ENCODE measurements at regions not wholly inside any gene's neighbourhood (a gene's known extent, or its start where the extent isn't known, plus 50 kb on each side); places are given as distances from the start of the nearest gene placed in this dataset.

DNA sequence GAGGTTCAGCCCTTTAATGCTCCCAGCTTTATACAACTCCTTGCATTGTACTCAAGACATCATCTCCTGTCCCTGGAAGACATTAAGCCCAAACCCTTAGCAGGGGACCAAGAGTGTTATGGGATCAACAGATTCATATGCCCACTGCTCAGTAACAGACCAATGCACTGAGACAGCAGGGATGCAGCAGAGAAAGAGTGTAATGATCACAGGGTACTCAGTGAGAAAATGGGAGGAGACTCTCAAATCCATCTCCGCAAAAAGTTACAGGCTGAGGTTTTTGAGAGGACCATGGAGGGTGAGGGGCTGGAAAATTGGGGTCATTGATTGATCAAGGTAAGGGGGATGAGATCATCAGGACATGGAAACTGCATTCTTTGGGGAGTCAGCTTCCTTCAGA is 96.2 kb downstream of the MATN1 start:
- DNase-seq (ENCODE audit: low spot score in 2 of 2) (no peak), ATAC-seq (no peak)
- Mint-ChIP-seq H3K27ac (no peak overlapping the region), H3K36me3 (no peaks in the 10 kb centered on the region), H3K4me3 (no peak overlapping the region), H3K9me3 (peaks cover 10% of the 10 kb centered on the region), H3K4me1 (no peaks in the 10 kb centered on the region)

DNA sequence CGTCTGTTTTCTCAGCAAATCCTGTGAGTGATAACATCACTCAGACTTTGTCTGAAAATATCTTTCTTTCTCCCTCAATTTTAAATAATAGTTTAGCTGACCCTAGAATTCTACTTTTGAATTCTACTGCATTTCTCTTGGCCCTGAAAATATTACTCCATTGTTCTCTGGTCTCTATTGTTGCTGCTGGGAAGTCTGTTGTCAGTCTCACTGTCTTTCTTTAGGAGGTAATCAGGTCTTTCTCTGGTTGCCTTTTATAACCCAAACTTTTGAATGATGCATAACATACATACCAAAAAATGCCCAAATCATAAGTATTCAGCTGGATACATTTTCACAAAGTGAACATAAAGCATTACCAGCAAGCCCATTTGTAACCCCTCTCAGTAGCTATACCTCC is 100.0 kb downstream of the MATN1 start:
- Mint-ChIP-seq H3K4me1 (no peaks in the 10 kb centered on the region), H3K27ac (no peak overlapping the region), H3K4me3 (no peak overlapping the region), H3K36me3 (no peaks in the 10 kb centered on the region), H3K9me3 (peaks cover 10% of the 10 kb centered on the region)
- ATAC-seq (no peak), DNase-seq (ENCODE audit: low spot score in 2 of 2) (no peak)

DNA sequence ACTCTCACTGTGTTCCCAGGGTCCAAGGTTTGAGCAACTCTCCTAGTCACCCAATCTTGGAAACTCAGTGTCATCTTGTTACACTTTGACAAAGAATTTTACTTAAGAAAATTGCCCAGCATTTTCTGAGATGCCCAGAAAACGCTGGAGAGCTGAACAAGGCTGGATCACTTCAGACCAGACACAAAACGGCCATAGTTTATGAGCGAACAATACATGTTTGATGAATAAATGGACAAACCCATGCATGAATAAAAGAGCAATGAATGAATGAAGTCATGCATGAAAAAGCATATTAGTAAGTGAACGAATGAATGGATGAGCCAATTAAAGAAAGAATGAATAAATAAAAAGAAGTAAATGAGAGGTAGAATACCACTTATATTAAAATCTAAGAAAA is 103.8 kb downstream of the MATN1 start:
- no peak for DNase-seq (ENCODE audit: low spot score in 2 of 2)
- Mint-ChIP-seq H3K9me3 (peaks cover 7% of the 10 kb centered on the region), H3K27ac (no peak overlapping the region), H3K4me1 (no peaks in the 10 kb centered on the region), H3K36me3 (no peaks in the 10 kb centered on the region), H3K4me3 (no peak overlapping the region)
- no peak for ATAC-seq

DNA sequence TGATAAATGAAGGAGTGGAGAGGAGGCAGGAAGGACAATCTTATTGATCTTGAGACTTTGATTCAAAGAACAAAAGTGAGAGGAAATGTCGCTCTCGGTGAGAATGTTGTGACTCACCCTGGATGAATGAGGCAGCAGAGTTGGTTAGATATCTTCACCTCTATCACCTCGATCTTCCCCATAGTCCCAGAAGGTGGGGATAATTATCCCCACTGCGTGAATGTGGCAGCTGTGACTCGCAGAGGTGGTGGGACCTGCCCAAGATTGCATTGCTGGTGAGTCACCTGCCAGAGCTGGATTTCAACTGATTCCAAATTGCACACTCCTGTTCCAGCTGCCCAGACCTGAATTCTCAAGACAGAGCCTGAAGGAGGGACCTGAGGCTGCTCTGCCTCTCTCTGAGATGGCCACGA is 105.0 kb downstream of the MATN1 start:
- H3K4me3 Mint-ChIP-seq = no peak overlapping the region
- ATAC-seq = no peak
- no peak for DNase-seq (ENCODE audit: low spot score in 2 of 2)
- H3K4me1 Mint-ChIP-seq = no peaks in the 10 kb centered on the region
- H3K36me3 Mint-ChIP-seq = no peaks in the 10 kb centered on the region
- H3K9me3 Mint-ChIP-seq = peaks cover 5% of the 10 kb centered on the region
- no peak overlapping the region for H3K27ac Mint-ChIP-seq

DNA sequence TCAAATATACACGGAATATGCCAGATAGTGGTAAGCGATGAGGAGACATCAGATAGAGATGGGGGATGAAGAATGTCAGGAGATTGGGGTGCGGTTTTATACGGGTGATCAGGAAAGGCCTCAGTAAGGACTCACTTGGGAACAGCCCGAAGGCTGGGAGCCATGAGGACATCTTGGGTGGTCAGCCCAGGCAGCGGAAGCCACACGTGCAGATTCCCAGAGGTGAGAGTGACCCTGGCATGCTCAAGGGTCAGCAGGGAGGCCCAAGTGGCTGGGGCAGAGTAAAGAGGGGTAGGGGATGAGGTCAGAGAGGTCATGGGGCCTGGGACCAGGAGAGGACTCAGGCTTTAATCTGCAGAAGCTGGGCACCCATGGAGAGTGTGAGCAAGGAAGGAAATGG is 106.6 kb downstream of the MATN1 start:
- no peaks in the 10 kb centered on the region for H3K4me1 Mint-ChIP-seq
- no peak for DNase-seq (ENCODE audit: low spot score in 2 of 2)
- ATAC-seq = no peak

DNA sequence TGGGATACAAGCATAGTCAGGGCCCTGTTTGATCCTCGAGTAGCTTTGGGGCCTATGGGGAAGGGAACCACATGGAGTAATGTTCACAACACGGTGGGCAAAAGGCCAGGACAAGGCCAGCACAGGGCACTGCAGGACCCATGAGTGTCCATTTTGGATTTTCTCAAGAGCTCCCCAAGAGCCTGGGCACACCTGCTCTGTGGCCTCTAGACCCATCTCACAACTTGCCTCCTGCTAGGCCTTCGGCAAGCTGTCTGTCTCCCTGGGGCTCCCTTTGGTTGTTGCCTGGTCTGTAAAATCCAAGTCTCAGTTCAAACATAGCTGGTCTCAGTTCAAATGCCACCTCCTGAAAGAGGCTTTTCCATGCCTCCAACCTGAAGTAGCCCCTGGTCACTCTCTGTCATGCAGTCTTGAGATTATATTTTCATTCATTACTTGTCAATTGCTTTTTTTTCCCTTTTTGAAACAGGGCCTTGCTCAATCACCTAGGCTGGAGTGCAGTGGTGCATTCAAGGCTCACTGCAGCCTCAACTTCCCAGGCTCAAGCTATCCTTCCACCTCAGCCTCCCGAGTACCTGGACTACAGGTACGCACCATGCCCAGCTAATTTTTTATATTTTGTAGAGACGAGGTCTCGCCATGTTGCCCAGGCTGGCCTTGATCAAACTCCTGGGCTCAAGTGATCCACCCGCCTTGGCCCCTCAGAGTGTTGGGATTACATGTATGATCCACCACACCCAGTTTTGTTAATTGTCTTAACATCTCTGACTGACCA is 107.4 kb downstream of the MATN1 start:
- Mint-ChIP-seq H3K27ac (no peak overlapping the region), H3K9me3 (no peaks in the 10 kb centered on the region), H3K36me3 (no peaks in the 10 kb centered on the region), H3K4me3 (no peak overlapping the region), H3K4me1 (no peaks in the 10 kb centered on the region)
- no peak for ATAC-seq
- DNase-seq (ENCODE audit: low spot score in 2 of 2) = peak in 1 of 2 donors; percentile 20

More for the DNA sequence above, 106.6 kb downstream of the MATN1 start:
- Mint-ChIP-seq H3K9me3 (no peaks in the 10 kb centered on the region), H3K27ac (no peak overlapping the region), H3K4me3 (no peak overlapping the region), H3K36me3 (no peaks in the 10 kb centered on the region)

DNA sequence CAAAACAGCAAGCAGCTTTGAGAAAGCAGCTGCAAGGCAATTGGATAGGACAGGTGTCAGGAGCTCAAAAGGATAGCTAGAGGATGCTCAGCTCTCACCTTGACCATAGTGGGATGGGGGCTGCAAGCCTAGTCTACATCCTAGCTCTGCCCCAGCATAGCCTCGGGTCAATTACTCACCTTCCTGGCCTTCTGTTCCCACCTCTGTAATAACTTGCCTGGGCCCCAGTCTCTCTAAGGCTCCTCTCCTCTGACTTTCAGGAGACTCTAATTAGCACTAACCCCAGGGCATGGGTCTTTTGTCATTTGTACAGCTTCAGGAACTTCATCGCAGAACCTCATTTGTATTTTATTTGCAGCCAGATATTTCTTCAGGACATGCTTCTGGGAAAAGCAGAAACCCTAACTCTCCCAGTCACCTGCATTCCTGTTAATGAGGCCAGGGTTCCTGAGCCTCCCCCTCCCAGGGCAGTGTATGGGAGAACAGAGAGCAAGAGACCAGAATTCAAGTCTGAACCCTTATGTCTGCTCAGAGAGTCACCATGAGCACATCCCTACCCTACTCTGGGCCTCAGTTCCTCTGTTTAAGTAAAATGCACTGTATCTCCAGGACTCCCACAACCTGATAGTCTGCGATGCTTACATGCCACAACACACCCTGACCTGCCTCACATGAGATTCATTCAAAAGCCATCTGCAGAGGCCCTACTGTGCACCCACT is 108.1 kb downstream of the MATN1 start:
- Mint-ChIP-seq H3K27ac (no peak overlapping the region), H3K4me1 (no peaks in the 10 kb centered on the region), H3K4me3 (no peak overlapping the region), H3K36me3 (no peaks in the 10 kb centered on the region), H3K9me3 (no peaks in the 10 kb centered on the region)
- ATAC-seq = no peak
- peak in 1 of 2 donors; percentile 25 for DNase-seq (ENCODE audit: low spot score in 2 of 2)

DNA sequence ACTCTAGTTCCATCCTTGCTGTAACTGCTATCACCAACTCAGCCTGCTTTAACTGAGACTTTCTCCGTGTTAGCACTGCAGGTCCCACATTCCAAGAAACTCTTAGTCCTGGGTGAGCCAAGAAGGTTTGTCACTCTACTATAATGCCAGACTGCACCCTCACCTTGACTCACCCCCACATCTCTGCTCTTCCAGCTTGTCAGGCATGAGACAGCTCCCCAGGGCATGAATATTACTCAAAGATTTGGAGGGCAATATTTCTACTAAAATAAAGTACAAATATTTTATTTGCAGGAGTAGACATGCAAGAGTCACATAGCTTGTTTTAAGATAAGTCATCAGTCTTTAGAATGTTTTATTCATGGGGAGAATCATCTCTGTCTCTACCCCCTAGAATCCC is 110.2 kb downstream of the MATN1 start:
- no peak for DNase-seq (ENCODE audit: low spot score in 2 of 2)
- no peak overlapping the region for H3K27ac Mint-ChIP-seq
- H3K4me3 Mint-ChIP-seq = no peak overlapping the region
- H3K4me1 Mint-ChIP-seq = no peaks in the 10 kb centered on the region
- no peaks in the 10 kb centered on the region for H3K36me3 Mint-ChIP-seq
- H3K9me3 Mint-ChIP-seq = no peaks in the 10 kb centered on the region
- ATAC-seq = no peak

DNA sequence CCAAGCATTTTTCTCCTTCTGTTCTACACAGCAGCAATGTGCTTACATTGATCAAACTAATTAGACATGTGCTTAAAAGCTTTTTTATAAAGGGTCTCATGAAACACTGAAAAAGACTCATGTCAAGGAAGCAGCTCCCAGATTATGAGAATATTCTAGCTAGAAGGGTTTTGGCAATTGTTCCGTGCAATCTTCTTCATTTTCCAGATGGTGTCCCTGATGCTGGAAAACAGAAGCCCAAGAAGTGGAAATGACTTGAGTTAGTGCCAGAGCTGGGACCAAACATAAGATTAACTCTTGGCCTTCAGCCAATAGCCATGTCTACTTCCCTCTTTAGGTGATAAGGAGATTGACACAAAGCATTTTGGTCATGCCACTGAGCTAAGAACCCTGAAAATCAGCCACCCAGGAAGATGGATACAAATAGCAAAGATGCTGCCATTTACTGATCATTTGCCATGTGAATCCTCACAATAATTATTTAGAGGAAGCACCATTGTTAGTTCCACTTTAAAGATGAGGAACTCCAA is 110.8 kb downstream of the MATN1 start:
- Mint-ChIP-seq H3K4me1 (no peaks in the 10 kb centered on the region), H3K9me3 (no peaks in the 10 kb centered on the region), H3K27ac (no peak overlapping the region), H3K4me3 (no peak overlapping the region), H3K36me3 (no peaks in the 10 kb centered on the region)
- ATAC-seq = no peak
- no peak for DNase-seq (ENCODE audit: low spot score in 2 of 2)

DNA sequence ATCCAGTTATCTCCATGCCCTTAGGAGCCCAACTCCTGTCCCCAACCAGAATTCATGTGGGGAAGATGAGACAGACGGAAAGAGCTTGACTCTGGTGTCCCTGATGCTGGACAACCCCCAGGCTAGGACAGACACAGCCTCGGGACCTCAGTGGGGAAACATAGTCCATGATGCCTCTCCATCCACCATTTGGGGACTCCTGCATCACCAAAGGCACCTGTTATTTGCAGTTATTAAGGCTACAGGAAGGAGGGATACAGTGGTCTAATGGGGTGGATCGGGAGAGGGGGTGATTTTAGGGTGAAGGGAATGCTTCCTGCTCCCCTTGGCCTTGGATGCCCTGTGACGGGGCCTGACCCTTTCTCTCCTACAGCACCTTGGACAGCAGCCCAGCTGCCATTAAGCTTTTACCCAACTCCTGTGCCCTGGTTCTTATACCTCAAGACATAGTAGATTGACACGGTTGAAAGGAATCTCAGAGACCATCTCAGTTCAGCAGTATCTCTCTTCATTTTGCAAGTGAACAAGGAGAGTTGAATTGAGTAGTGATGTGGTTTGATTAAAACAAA is 111.6 kb downstream of the MATN1 start:
- DNase-seq (ENCODE audit: low spot score in 2 of 2) = no peak

DNA sequence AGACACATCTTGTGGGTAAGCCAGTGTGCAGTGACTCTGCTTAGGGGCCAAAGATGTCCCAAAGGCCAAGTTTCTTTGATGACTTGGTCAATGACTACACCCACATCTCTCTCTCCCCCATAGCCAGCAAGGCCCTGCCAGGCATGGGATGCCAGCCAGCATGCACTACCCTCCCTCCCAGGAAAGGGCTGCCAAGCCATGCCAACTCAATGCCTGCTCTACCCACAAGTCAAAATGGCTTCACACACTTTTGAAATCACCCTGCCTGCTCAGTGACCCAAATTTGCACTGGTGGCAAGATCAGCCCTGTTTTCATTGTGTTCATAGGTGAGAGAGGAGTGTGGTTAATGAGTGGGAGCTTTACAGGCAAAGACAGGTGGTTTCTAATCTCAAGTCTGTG is 112.5 kb downstream of the MATN1 start:
- Mint-ChIP-seq H3K27ac (no peak overlapping the region), H3K4me1 (no peaks in the 10 kb centered on the region), H3K36me3 (no peaks in the 10 kb centered on the region), H3K9me3 (no peaks in the 10 kb centered on the region), H3K4me3 (no peak overlapping the region)
- DNase-seq (ENCODE audit: low spot score in 2 of 2) = no peak
- no peak for ATAC-seq

More for the DNA sequence above, 111.6 kb downstream of the MATN1 start:
- Mint-ChIP-seq H3K27ac (no peak overlapping the region), H3K4me3 (no peak overlapping the region), H3K9me3 (no peaks in the 10 kb centered on the region), H3K4me1 (no peaks in the 10 kb centered on the region), H3K36me3 (no peaks in the 10 kb centered on the region)
- no peak for ATAC-seq

DNA sequence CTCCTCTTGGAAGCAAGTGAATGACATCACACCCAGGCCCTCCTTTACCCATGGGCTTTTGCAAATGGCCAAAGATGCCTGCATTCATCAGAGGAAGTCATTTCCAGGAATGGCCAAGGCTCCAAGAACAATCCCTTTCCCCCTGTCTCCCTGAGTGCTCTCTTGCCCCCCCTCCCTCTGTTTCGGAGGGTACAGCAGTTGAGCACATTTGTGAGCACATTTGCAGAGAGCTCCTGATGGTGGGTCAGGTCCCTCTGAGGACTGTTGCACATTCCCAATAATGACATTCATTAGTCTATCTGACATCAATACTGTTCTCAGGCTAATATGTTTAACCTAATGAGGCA is 113.4 kb downstream of the MATN1 start:
- Mint-ChIP-seq H3K4me3 (no peak overlapping the region), H3K36me3 (no peaks in the 10 kb centered on the region), H3K27ac (no peak overlapping the region), H3K9me3 (no peaks in the 10 kb centered on the region), H3K4me1 (no peaks in the 10 kb centered on the region)
- no peak for DNase-seq (ENCODE audit: low spot score in 2 of 2)
- ATAC-seq = no peak

DNA sequence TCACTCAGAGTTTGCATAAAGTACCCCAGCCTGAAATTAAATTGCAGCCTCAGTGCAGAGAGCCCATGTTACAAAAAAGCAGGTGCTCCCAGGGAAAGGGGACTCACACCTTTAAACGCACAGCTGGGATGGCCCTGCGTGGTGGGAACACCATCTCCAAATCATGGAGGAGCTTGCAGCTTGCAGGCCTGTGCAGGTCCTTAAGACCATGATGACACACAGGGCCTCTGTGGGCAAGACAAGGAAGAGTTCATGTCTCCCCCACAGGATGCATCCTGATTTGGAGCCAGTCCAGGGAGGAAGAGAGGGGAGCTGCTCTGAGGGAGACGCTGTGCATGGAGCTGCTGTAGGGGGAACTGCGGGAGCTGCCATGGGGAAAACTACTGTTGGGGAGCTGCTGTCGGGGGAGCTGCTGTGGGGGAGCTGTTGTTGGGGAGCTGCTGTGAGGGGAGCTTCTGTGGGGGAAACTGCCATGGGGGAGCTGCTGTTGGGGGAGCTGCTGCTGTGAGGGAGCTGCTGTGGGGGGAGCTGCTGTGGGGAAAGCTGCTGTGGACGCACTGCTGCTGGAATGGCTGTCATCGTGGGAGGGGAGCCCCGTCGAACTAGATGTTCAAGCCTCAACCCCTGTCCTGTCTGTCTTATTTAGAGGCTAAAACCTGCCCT is 113.9 kb downstream of the MATN1 start:
- no peaks in the 10 kb centered on the region for H3K36me3 Mint-ChIP-seq
- DNase-seq (ENCODE audit: low spot score in 2 of 2) = peak in 1 of 2 donors; percentile 20
- no peaks in the 10 kb centered on the region for H3K4me1 Mint-ChIP-seq
- H3K9me3 Mint-ChIP-seq = no peaks in the 10 kb centered on the region
- no peak overlapping the region for H3K4me3 Mint-ChIP-seq
- H3K27ac Mint-ChIP-seq = no peak overlapping the region
- no peak for ATAC-seq

DNA sequence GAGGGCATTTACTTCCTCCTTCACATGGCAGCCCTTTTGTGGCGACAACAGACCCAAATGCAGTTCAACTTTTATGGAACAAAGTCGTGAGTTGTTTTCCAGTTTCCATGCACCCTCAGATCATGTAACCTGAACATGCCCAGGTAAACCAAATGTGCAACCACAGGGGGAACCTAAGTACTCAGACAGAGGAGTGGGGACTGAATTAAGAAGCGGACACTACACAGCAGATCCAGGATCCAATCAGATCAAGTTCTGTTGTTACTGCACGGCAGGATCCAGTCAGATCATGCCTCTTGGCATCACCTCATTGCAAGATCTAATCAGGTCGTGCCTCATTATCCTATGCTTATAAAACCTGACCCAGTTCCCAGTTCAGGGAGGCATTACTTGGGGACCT is 115.7 kb downstream of the MATN1 start:
- no peaks in the 10 kb centered on the region for H3K36me3 Mint-ChIP-seq
- no peak overlapping the region for H3K27ac Mint-ChIP-seq
- no peak for ATAC-seq
- H3K9me3 Mint-ChIP-seq = no peaks in the 10 kb centered on the region
- no peak overlapping the region for H3K4me3 Mint-ChIP-seq
- no peak for DNase-seq (ENCODE audit: low spot score in 2 of 2)
- no peaks in the 10 kb centered on the region for H3K4me1 Mint-ChIP-seq

DNA sequence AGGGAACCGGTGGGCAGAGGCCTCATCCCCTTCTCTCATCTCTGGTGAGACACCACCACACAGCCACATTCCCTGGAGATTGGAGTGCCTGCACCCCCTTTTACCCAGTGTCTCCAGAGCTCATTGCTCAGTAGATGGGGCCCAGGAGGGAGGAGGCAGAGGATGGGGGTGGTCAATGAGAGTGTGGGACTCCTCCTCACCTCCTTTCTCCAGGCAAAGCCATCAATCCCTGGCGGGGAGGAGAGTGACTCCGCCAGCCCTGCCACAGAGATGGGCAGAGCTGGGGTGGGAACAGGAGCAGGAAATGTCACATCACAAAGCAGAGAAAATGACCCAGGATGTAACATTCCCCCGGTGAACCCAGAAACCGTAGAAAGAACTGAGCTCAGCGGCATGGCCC is 117.2 kb downstream of the MATN1 start:
- Mint-ChIP-seq H3K4me1 (no peaks in the 10 kb centered on the region), H3K27ac (no peak overlapping the region), H3K4me3 (no peak overlapping the region), H3K36me3 (no peaks in the 10 kb centered on the region), H3K9me3 (no peaks in the 10 kb centered on the region)
- DNase-seq (ENCODE audit: low spot score in 2 of 2) (peak in 1 of 2 donors; percentile 13), ATAC-seq (no peak)
